ENCODE measurements at regions not wholly inside any gene's neighbourhood (a gene's known extent, or its start where the extent isn't known, plus 50 kb on each side); places are given as distances from the start of the nearest gene placed in this dataset.
A peak's percentile ranks its signal among the peaks of the same experiment; 100 is the strongest.

DNA sequence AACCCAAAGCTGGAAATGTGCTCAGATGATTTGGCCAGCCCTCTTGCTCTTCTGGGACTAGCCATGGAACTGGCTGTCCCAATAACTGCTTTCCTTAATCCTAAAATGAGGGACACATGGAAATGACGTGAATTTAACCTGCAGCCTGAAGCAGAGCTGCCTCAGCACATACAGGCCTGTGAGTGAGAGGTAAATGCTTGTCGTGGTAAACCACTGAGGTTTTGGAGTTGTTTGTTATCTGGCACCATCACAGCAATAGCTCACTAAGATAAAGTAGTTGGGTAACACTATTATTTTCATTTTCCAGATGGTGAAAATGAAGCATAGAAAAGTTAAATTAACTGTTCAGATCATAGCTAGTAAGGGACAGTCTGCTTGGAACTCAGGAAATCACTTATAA is 333.4 kb upstream of the CHD6 start:
- DNase-seq = no peak
- no peak for ATAC-seq

DNA sequence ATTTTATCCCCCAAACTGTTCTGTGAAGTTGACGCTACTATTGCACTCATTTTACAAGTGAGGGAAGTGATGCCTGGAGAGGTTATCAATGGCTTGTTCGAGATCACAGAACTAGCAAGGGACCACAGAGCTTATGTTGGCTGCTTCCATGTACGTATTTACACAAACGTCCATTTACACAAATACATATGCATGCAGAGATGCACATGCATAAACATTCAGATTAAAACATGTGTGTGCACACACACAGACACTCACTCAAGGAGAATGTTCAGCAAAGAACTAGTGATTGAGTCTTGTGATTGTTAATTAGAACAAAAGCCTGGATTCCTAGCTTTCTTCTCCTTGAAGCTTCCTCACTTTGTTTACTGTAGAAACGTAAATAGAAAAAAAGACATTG is 321.5 kb upstream of the CHD6 start:
- DNase-seq = no peak
- no peak for ATAC-seq

DNA sequence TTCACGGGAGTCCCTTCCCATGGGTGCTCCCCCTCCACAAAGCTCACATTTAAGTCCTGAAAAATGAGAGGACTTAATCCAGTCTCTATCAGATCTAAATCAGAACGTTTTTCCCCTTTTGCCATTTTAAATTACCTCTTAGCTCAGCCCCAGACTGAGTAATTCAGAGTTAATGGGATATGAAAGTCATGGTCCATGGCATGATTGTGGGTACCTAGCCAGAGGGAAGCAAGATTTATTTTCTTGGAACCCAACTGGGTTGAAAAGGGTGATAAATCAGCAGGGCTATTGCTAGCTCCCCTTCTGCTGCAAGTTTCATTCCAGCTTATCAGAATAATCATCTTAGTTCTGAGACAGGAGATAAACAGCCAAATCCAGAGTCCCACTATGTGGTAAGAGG is 320.2 kb upstream of the CHD6 start:
- no peak for ATAC-seq
- no peak for DNase-seq

DNA sequence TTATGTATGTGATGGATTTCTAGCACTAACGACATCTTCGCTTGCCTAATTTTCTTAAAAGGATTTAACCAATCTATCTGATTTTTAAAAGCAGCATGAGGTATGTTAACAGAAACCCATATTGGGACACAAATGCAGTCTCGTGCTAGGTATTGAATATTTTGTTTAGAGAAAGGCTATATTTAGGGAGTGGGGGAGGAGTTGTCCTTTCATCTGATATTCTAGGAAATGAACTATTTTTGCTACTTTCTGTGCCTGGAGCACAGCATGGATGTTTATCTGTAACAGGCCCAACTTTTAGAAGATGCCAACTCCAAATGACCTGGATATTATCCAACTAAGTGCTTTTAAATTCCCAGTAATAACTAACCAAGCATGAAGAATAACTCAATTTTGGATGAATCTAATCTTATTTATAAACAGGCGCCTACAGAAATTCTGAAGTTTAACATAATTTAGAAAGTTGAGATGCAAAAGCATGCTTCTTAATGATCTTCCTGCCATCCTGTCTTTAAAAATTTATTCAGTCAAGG is 317.1 kb upstream of the CHD6 start:
- ATAC-seq (no peak), DNase-seq (no peak)

DNA sequence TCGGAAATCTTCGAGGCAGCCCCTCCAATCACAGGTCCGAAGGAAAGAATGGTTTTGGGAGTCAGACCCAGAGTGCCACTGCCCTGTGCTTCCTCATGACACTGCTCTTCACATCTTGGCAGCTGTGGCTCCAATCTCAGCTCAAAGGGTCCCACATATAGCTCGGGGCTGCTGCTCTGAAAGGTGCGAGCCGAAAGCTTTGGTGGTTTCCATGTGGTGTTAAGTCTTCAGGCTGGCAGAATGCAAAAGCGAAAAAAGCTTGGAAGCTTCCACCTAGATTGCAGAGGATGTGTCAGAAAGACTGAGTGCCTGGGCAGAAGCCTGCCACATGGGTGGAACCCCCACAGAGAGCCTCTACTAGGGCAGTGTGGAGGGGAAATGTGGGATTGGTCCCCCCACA is 314.3 kb upstream of the CHD6 start:
- no peak for DNase-seq
- ATAC-seq = no peak

DNA sequence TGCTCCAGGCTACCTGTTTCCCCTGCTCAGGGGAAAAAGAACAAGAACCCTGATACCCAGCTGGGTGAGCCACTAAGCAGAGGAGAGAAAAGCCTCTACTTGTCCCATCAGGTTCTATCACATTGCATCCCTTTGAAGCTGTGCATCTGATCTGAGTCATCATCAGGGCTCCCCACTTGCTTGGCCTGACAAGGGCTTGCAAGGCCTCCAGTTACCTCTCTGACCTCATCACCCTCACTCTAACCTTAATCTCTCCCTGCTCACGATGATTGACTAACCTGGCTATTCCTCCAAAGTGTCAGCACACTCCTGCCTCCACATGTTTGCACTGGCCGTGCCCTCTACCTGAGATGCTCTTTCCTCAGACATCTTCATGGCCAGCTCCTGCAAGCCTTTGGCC is 309.5 kb upstream of the CHD6 start:
- no peak for DNase-seq
- ATAC-seq = no peak

DNA sequence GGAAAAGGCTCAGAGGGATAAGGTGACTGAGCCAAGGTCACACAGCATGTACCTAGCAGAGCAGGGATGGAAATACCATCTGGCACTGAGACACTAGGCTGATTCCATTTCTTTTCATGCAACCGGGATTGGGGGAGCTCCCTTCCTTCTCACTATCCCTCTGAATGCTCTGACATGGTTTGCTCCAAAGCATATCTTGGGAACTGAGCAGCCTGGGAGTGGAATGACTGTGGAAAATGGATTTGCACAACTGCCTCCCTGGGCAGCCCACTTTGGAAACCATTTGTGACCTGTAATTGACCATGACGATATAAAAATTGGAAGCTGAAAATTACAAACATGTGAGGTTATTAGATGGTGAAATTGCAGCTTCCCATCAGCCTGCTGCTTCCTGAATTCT is 309.0 kb upstream of the CHD6 start:
- no peak for ATAC-seq
- no peak for DNase-seq

DNA sequence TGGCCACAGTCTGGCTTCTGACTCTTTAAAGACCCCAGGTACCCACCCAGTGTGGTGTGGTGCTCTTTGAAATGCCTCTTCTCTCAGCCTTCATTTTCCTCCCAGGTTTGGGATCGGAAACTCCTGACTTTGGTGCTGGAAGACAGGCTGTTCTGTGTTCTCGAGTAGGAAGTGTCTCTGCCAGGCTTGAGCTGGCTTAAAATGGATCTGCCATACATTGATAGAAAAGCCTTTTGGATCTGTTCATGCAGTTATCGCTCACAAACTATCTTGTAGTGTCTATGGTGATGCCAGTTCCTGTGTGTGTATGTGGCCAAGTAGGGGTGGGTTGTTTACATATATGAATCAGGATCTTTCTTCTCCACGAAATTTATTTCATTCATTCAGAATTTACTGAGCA is 307.3 kb upstream of the CHD6 start:
- ATAC-seq (no peak), DNase-seq (no peak)

DNA sequence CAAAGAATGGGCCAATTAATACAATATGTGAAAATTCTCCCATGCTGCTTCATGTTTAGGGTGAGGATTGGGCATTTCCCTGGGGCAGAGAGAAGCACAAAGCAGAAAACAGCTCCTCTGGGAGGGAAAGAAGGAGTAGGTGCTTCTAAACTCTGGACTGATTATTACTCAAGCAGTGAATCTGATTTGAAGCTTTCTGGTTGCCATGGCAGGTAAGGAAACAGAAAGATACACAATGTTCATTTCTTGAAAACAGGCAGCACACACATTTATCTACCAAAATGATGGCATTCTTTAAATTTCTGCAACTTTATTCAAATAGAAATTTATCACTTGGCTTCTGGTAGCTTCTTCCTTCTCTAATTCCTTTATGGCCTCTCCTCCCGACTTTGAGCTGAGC is 305.4 kb upstream of the CHD6 start:
- ATAC-seq (no peak), DNase-seq (no peak)

DNA sequence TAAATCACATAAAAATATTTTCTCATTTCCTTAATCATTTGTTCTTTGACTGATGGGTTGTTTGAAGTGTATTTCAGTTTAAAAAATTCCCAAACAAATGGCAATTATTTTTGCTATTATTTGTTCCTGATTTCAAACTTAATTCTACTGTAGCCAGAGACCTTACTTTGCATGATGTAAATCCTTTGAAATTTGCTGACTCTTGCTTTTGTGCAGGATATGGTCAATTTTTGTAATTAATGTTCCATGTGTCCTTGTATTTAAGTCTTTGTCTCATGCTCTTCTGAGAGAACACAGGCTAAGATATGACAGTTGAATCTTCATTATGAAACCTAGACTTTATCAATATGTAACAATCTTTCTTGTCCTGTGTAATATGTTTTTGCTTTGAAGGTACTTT is 295.0 kb upstream of the CHD6 start:
- ATAC-seq (no peak), DNase-seq (no peak)

DNA sequence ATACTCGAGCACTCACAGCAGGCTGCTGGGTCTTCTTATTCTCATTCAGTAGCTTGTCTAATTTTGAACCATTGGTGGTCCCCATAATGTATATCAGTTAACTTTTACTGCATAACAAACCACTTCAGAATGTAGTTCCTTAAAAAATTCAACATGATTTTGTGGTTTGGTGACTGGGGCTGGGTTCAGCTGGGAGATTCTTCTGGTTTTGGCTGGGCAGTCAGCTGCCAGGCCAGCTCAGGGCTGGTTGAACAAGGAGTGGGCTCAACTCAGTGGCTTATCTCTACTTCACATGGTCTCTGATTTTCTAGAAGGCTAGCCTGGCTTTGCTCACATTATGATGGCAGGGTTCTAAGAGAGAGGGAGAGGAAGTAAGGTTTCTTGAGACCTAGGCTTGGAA is 292.4 kb upstream of the CHD6 start:
- DNase-seq (no peak), ATAC-seq (no peak)

DNA sequence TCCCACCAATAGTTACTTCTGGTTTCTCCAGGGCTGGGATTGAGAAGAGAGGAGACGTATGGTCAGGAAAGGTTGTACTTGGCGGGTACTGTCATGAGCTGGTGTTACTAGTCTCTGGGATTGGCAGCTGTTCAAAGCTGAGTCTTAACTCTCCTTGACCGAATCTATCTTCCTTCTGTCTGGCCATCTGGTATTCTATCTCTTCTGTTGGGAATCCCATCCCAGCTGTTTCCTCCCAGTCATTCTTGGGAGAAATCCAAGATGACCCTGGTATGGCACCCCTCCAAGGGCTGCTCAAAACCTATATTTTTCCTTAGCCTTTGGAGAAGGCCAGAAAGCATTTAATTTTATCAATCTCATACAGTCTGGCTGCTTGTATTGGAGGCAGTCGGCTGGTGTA is 287.0 kb upstream of the CHD6 start:
- DNase-seq = no peak
- no peak for ATAC-seq

DNA sequence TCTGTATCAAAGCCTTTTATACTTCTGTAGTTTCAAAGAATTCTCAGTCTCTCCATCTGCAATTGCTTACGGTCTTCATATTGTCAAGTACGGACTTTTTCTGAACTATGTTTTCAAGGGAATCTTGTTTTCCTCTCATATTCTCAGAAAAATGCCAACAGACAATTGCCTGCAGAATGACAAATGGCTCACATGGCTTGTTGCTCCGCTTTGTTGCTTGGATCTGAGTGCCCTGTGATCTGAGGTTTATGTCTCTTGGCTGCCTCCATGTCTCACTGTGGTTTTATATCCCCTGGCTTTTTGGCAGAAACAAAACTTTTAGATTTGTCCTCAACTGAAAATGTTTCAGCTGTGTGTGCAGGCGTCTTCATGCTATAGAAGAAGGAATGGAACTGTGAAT is 285.4 kb upstream of the CHD6 start:
- ATAC-seq (no peak), DNase-seq (no peak)

DNA sequence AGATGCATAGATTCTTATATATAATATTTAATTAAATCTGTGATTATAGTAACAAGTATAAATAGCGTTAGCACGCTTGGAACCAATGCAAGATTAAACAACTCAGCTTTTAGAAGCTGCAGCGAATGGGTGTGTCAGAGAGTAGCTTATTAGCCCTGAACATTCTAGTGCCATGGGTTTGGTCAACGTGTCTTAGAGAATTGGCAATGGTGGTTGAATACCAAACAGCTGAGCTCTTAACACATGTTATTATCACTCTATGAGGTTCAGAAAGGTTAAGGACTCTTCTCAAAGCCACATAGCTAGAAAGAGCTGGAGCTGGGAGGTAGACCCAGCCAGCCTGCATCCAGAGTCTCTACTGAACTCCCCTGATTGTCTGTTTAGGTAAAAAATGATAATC is 284.2 kb upstream of the CHD6 start:
- ATAC-seq (no peak), DNase-seq (no peak)

DNA sequence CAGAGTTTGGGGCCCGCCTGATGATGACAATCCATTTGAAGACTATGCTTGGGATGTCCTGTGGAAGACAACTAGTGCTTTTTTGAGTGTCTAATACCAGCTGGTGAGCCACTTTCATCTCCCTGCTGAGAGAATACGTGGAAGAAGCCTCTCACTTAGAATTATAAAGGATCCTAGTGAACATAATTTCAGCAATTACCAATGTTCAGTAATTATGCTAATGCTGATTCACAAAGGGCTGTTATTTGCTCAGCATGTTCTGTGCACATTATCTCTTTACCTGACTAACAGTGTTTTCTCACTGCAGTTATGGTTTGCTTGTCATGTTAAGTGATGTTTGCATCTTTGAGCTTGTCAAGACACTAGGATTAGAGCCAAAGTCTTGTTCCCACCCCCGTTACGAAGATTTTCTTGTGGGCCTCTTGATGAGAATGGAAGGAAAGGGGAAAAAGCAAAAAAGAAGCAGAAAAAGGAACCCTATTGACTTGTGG is 282.1 kb upstream of the CHD6 start:
- ATAC-seq (no peak), DNase-seq (no peak)

DNA sequence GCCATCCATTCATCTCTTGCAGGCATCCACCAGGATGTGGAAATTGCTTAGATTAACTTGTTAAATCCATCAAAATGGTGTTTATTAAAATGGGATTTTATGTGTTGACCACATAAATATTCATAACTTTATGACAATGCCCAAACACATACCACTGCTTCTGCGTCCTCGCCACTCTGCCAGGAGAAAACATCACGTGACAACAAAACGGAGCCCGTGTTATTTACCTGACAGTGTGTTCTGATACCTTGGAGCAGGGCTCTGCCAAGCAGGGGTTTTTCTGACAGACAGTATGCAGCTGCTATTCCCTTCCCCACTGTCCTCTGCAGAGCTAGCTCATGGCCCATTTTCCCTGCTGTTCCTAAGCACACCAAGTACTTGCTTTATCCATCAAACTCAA is 279.5 kb upstream of the CHD6 start:
- no peak for ATAC-seq
- DNase-seq = no peak

DNA sequence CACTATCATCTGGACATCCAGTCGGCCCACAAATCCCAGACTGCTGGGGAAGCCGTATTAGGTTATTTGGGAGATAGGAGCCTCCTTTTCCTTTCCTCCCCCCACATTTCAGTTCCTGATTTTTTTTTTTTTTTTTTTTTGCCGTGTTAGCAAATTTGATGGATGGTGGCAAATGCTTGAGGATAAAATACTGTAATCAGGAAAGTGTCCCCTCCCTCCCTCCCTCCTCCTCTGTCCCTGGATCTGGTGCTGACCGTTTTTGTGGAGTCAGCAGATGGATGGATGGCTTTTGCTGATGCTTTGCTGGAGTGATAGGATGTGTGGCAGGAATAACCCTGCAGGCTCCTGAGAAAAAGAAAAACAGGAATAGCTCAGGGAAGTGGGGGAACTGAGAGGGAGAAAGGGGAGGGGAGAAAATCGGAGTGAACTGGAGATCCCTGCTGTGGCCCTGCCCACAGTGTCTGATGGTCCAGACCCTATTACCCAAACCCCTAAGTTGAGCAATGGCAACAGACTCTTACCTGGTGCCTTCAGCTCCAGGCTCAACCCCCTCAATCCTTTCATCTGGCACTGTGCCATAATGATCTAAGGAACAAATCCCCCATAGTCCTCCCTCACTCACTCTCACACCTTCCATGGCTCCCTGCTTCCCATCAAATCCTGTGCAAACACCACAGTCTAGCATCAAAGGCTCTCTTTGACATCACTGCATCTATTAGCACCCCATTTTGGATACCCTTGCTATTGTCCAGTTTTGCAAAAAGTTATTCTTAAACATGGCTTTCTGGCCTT is 277.3 kb upstream of the CHD6 start:
- DNase-seq = no peak
- no peak for ATAC-seq

DNA sequence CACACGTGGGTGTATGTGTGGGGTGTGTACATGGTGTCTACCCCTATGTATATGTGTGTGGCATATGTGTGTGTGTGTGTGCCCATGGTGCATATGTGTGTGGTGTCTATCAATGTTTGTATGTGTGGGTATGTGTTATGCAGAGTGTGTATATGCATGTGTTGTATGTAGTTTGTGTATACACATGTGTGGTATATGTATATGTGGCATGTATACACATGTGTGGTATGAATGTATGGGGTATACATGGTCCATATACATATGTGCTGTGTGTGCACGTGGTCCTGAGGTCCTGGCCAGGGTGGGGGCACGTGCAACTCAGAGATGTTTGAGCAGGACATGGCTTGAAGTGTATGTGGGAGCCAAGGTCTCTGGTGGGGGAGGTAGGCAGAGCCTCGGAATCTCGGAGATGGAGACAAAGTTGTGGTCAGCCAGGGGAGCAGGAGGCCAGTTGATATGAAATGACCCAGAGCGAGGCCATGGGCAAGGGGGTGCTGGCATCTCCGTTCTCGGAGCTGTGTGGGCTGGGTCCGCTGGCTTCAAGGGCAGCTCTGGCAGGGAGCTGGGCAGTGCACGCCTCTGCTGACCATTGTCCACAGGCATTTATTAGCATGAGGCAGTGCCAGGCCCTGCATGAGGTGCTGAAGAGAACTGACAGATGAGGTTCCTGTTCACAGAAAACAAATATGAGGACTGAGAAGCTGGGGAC is 276.2 kb upstream of the CHD6 start:
- ATAC-seq (no peak), DNase-seq (no peak)

DNA sequence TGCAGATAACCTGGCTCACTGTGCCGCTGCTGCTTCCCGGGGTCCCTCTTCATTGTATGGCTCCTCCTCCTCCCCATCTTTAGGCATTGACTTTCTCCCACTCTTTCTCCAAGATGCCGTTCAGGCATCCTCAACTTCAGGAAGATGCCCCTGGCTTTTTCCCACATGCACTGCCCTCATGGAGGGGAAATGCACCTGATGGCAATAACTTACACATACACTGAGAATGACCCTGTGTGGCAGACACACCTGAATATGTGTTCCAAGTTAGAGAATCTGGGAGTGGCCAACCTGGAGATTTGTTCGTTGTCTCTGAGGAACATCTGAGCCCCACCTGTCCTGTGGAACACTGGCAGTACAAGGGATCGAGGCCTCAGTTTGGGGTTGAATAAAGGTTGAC is 273.9 kb upstream of the CHD6 start:
- ATAC-seq (no peak), DNase-seq (no peak)

DNA sequence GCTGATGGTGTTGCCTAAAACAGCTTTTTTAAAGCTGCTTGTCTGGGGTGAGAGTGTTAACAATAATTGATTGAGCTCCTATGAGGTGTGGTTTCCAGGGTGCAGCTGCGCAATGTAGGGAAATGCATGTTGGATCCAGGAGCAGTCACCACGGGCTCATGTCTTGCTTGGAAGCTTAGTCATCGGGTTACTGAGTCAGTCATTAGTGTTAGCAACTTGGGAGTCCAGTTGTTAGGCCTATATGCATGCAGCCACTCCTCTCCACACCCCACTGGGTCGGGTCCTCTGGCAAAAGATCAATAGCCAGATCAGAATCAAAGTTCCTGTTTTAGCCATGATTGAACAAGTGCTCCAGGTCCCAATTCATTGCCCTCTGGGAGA is 271.7 kb upstream of the CHD6 start:
- no peak for ATAC-seq
- no peak for DNase-seq

DNA sequence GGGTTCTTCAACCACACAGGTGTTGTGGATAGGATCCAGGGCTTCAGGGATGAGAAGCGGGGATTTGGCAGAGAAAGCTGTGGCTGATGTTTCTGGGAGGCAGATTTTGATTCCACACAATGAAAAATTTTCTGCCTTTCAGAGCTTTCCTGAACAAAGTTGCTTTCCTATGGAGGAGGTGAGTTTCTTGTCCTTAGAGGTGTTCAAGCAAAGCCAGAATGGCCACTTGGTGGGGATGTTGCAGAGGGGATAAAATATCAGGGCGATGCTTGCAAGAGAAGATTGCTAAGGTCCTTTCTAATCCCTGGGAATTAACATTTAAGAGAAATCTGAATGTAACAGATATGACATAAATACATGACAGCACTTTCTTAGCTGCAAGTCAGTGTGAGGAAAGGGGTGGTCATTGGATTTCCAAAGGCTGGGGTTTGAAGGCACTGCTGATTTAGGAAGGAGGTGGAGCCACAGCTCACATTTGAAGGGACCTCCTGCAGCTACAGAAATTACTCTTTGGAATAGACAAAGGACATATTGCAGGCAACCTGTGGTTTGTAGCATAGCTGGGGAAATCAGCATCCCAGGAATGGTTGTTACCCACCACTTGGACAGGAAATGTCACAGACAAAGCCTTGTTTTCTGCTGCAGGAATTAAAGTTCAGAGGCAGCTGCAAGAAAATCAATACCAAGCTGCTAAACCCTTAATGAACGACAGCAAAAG is 271.1 kb upstream of the CHD6 start:
- DNase-seq (peak; percentile 3), ATAC-seq (no peak)

DNA sequence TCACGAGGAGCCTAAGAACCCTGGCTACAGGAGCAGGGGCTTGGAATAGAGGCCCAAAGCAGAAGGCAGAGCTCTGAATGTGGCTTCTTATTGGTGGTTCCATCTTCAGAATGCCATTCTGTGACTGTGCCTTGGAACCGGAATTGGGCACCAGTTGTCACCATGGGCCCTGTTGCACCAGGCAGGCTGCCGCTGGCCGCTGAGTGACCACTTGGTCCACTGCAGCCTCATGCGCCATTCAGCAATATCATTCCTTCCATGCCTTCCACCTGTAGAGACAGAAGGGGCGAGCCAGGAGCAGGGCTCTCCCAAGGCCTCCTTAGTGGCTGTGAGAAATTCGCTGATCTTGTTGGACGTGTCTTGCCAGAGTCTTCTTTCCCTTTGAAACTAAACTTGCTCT is 270.3 kb upstream of the CHD6 start:
- DNase-seq = no peak
- no peak for ATAC-seq

DNA sequence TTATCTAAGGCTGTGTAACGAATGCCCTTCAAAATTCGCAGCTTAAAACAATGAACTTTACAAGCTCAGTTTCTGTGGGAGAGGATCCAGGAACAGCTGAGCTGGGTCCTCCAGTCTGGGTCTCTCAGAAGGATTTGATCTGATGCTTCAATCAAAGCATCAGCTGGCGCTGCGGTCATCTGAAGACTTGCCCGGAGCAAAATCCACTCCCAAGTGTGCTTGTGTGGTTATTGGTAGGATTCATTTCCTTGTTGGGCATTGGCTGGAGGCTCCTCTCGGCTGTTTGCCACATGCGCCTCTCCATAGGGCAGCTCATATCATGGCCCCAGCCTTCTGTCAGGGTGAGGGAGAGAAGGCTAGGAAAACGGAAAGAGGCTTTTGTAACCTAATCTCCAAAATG is 269.3 kb upstream of the CHD6 start:
- ATAC-seq (no peak), DNase-seq (no peak)

Data from stimulated activated naive CD8-positive, alpha-beta T cell treated with anti-CD3 and anti-CD28 coated beads, Interleukin-15, Interleukin-2, amounts not matched to agents 100 U/mL and 50 U/mL, for 24 hours (primary cell).